ENCODE measurements at regions not wholly inside any gene's neighbourhood (a gene's known extent, or its start where the extent isn't known, plus 50 kb on each side); places are given as distances from the start of the nearest gene placed in this dataset.
"Not testable (repeated sequence)": the region's sequence is repeated elsewhere in the genome, so short reads cannot be mapped to it uniquely, and the experiment has no call there.

GRCh38 chr9:115810166-115810565 lies 343.4 kb upstream of the PAPPA start:
- DNase-seq = no peak

GRCh38 chr9:115814081-115814480 lies 339.5 kb upstream of the PAPPA start:
- no peak for DNase-seq

- no peak for DNase-seq
These were observed 337.8 kb upstream of the PAPPA start for GRCh38 chr9:115815786-115816185.

GRCh38 chr9:115818651-115819050 lies 334.9 kb upstream of the PAPPA start:
- not testable (repeated sequence) for DNase-seq

- no peak for DNase-seq
These were observed 321.6 kb upstream of the PAPPA start for GRCh38 chr9:115832031-115832430.

GRCh38 chr9:115837618-115838017 lies 316.0 kb upstream of the PAPPA start:
- no peak for DNase-seq

- no peak for DNase-seq
These were observed 315.2 kb upstream of the PAPPA start for GRCh38 chr9:115838417-115838816.

- not testable (repeated sequence) for DNase-seq
These were observed 309.2 kb upstream of the PAPPA start for GRCh38 chr9:115844433-115844832.

- DNase-seq = no peak
These were observed 307.8 kb upstream of the PAPPA start for GRCh38 chr9:115845648-115846312.

GRCh38 chr9:115847216-115847615 lies 306.4 kb upstream of the PAPPA start:
- DNase-seq = no peak

GRCh38 chr9:115849679-115850412 lies 303.7 kb upstream of the PAPPA start:
- DNase-seq = peak; percentile 44

GRCh38 chr9:115850548-115851304 lies 302.9 kb upstream of the PAPPA start:
- peak; percentile 24 for DNase-seq

- no peak for DNase-seq
These were observed 298.0 kb upstream of the PAPPA start for GRCh38 chr9:115855458-115856133.

- DNase-seq = not testable (repeated sequence)
These were observed 295.2 kb upstream of the PAPPA start for GRCh38 chr9:115858421-115858820.

GRCh38 chr9:115862021-115862420 lies 291.6 kb upstream of the PAPPA start:
- no peak for DNase-seq

GRCh38 chr9:115864581-115864980 lies 289.0 kb upstream of the PAPPA start:
- DNase-seq = no peak

GRCh38 chr9:115867326-115867725 lies 286.3 kb upstream of the PAPPA start:
- no peak for DNase-seq

- no peak for DNase-seq
These were observed 275.6 kb upstream of the PAPPA start for GRCh38 chr9:115877852-115878438.

GRCh38 chr9:115879451-115879850 lies 274.1 kb upstream of the PAPPA start:
- no peak for DNase-seq

GRCh38 chr9:115880221-115880885 lies 273.2 kb upstream of the PAPPA start:
- no peak for DNase-seq

- peak; percentile 37 for DNase-seq
These were observed 270.7 kb upstream of the PAPPA start for GRCh38 chr9:115882911-115883310.
